Common myeloid progenitor, CD34-positive (primary cell): ENCODE measurements at regions not wholly inside any gene's neighbourhood (a gene's known extent, or its start where the extent isn't known, plus 50 kb on each side); places are given as distances from the start of the nearest gene placed in this dataset.

Experiments
- CTCF ChIA-PET: fragments of 350-600 bp; sonication (Branson Sonifier 250); formaldehyde crosslinking; loops from one replicate; lab custom pipeline; 2021; ENCODE audit warnings: antibody characterized with exemption; lab: Charles Lee
- POLR2A ChIA-PET: fragments of 350-600 bp; sonication (Branson Sonifier 250); formaldehyde crosslinking; loops from one replicate; lab custom pipeline; 2021; ENCODE audit warnings: antibody characterized with exemption; lab: Charles Lee
- DNase-seq, 3 donors: peaks; one replicate each; pipeline versions ENCODE4 v3.0.0 to v3.0.0-alpha.2; 2013
- H3K27ac ChIP-seq, 2 experiments: 1 replicate in 1 of 2; 2 replicates in 1 of 2; pipeline ENCODE4 v1.7.0; 2013; ENCODE audit warnings: inconsistent platforms in 2 of 2, low read length in 2 of 2, mild to moderate bottlenecking in 2 of 2, low read depth in 1 of 2, moderate library complexity in 1 of 2; ENCODE audit not compliant: severe bottlenecking in 2 of 2, insufficient read depth in 1 of 2, poor library complexity in 1 of 2
- H3K27me3 ChIP-seq, 5 experiments: replicated peaks in 2 of 5; 1 replicate in 3 of 5; 2 replicates in 2 of 5; pipeline versions ENCODE4 v1.6.1 to v1.7.0; 2013; ENCODE audit warnings: low read length in 4 of 5, mild to moderate bottlenecking in 2 of 5, moderate library complexity in 2 of 5, inconsistent platforms in 1 of 5; ENCODE audit not compliant: insufficient read depth in 5 of 5, control insufficient read depth in 4 of 5
- H3K36me3 ChIP-seq, 4 experiments: 1 replicate in 2 of 4; 2 replicates in 2 of 4; pipeline versions ENCODE4 v1.6.1 to v1.7.0; 2013; ENCODE audit warnings: low read length in 3 of 4, control low read depth in 1 of 4, mild to moderate bottlenecking in 1 of 4; ENCODE audit not compliant: control insufficient read depth in 4 of 4, insufficient read depth in 4 of 4
- H3K4me1 ChIP-seq, 4 experiments: 1 replicate in 3 of 4; 2 replicates in 1 of 4; pipeline versions ENCODE4 v1.6.1 to v1.7.1; 2013; ENCODE audit warnings: low read length in 3 of 4, mild to moderate bottlenecking in 3 of 4, control low read depth in 1 of 4, inconsistent platforms in 1 of 4, moderate library complexity in 1 of 4; ENCODE audit not compliant: control insufficient read depth in 4 of 4, insufficient read depth in 4 of 4; ENCODE audit errors: control extremely low read depth in 1 of 4
- H3K4me3 ChIP-seq, 7 experiments: 1 replicate in 4 of 7; 2 replicates in 3 of 7; pipeline versions ENCODE4 v1.5.1 to v1.7.0; 2013; ENCODE audit warnings: mild to moderate bottlenecking in 7 of 7, low read length in 6 of 7, moderate library complexity in 6 of 7, inconsistent platforms in 2 of 7, low read depth in 2 of 7, control low read depth in 1 of 7; ENCODE audit not compliant: insufficient read depth in 4 of 7, control insufficient read depth in 1 of 7; ENCODE audit errors: extremely low read depth in 1 of 7
- H3K9me3 ChIP-seq, 5 experiments: 1 replicate in 4 of 5; 2 replicates in 1 of 5; pipeline versions ENCODE4 v1.6.1 to v1.7.1; 2013; ENCODE audit warnings: low read length in 4 of 5, mild to moderate bottlenecking in 2 of 5, inconsistent platforms in 1 of 5, low read depth in 1 of 5, moderate library complexity in 1 of 5; ENCODE audit not compliant: control insufficient read depth in 4 of 5, insufficient read depth in 2 of 5; ENCODE audit errors: control extremely low read depth in 1 of 5
- WGBS: methylation state at CpG from one replicate; pipeline ENCODE4 v1.1.5; 2013; ENCODE audit not compliant: insufficient coverage; 5-methylcytosine and 5-hydroxymethylcytosine counted together

- CTCF ChIA-PET = no interaction called here
Measured at GRCh38 chr2:217054791-217055190, 194.9 kb upstream of the TNP1 start.

GRCh38 chr2:217052856-217053577, 193.2 kb upstream of the TNP1 start:
- POLR2A ChIA-PET = no interaction called here
- H3K36me3 ChIP-seq = no peaks in the 10 kb centered on the region
- H3K27me3 ChIP-seq = peaks cover 0 to 5% (median 3%) of the 10 kb centered on the region in 5 experiments
- CTCF ChIA-PET = no interaction called here
- H3K4me3 ChIP-seq = no peak overlapping the region
- 95% methylated on average over 2 of the region's 2 CpGs for WGBS
- no peaks in the 10 kb centered on the region for H3K9me3 ChIP-seq
- no peak overlapping the region for H3K27ac ChIP-seq
- no peak for DNase-seq
- no peaks in the 10 kb centered on the region for H3K4me1 ChIP-seq

More at GRCh38 chr2:217054791-217055190, 194.9 kb upstream of the TNP1 start:
- no peaks in the 10 kb centered on the region for H3K4me1 ChIP-seq
- no peak overlapping the region for H3K4me3 ChIP-seq
- WGBS = 85% methylated on average over 2 of the region's 4 CpGs
- H3K9me3 ChIP-seq = no peaks in the 10 kb centered on the region
- no peaks in the 10 kb centered on the region for H3K36me3 ChIP-seq
- no peak overlapping the region for H3K27ac ChIP-seq
- peaks cover 0 to 5% (median 0%) of the 10 kb centered on the region in 5 experiments for H3K27me3 ChIP-seq
- POLR2A ChIA-PET = no interaction called here
- no peak for DNase-seq

- CTCF ChIA-PET = no interaction called here
- no peak for DNase-seq
- Histone ChIP-seq H3K4me1 (no peaks in the 10 kb centered on the region), H3K4me3 (no peak overlapping the region), H3K9me3 (no peaks in the 10 kb centered on the region), H3K27me3 (peaks cover 0 to 9% (median 3%) of the 10 kb centered on the region in 5 experiments), H3K36me3 (no peaks in the 10 kb centered on the region), H3K27ac (no peak overlapping the region)
- POLR2A ChIA-PET = no interaction called here
- 100% methylated on average over 1 of the region's 2 CpGs for WGBS
Measured at GRCh38 chr2:217051416-217051815, 191.6 kb upstream of the TNP1 start.

GRCh38 chr2:217049956-217050355, 190.1 kb upstream of the TNP1 start:
- peaks cover 0 to 9% (median 5%) of the 10 kb centered on the region in 5 experiments for H3K27me3 ChIP-seq
- ChIA-PET CTCF (no interaction called here), POLR2A (no interaction called here)
- WGBS = 100% methylated on average over 3 of the region's 3 CpGs
- H3K9me3 ChIP-seq = no peaks in the 10 kb centered on the region
- no peaks in the 10 kb centered on the region for H3K4me1 ChIP-seq
- no peak overlapping the region for H3K27ac ChIP-seq
- H3K4me3 ChIP-seq = no peak overlapping the region
- DNase-seq = no peak
- no peaks in the 10 kb centered on the region for H3K36me3 ChIP-seq

GRCh38 chr2:217049422-217049821, 189.6 kb upstream of the TNP1 start:
- Histone ChIP-seq H3K27me3 (peaks cover 0 to 9% (median 3%) of the 10 kb centered on the region in 5 experiments), H3K27ac (no peak overlapping the region), H3K4me1 (no peaks in the 10 kb centered on the region), H3K36me3 (no peaks in the 10 kb centered on the region), H3K4me3 (no peak overlapping the region), H3K9me3 (no peaks in the 10 kb centered on the region)
- WGBS = 91% methylated on average over 5 of the region's 7 CpGs
- DNase-seq = no peak
- ChIA-PET POLR2A (no interaction called here), CTCF (no interaction called here)

GRCh38 chr2:217048730-217049129, 188.9 kb upstream of the TNP1 start:
- no peaks in the 10 kb centered on the region for H3K4me1 ChIP-seq
- no peak overlapping the region for H3K4me3 ChIP-seq
- no peak for DNase-seq
- no peaks in the 10 kb centered on the region for H3K36me3 ChIP-seq
- H3K9me3 ChIP-seq = no peaks in the 10 kb centered on the region
- WGBS = no CpG with 5 or more reads among the region's 1 CpG
- H3K27me3 ChIP-seq = peaks cover 0 to 9% (median 3%) of the 10 kb centered on the region in 5 experiments
- ChIA-PET POLR2A (no interaction called here), CTCF (no interaction called here)
- H3K27ac ChIP-seq = no peak overlapping the region

- no peak overlapping the region for H3K4me3 ChIP-seq
- 86% methylated on average over 1 of the region's 1 CpG for WGBS
- H3K9me3 ChIP-seq = no peaks in the 10 kb centered on the region
- POLR2A ChIA-PET = no interaction called here
- H3K27me3 ChIP-seq = peaks cover 0 to 9% (median 3%) of the 10 kb centered on the region in 5 experiments
- H3K27ac ChIP-seq = no peak overlapping the region
- no peaks in the 10 kb centered on the region for H3K36me3 ChIP-seq
- DNase-seq = no peak
- CTCF ChIA-PET = interaction anchor here (1.2 kb wide), 1 partner anchor 60 kb away, joined by 3 read pairs; no protein-coding TSS in a partner anchor
- no peaks in the 10 kb centered on the region for H3K4me1 ChIP-seq
Measured at GRCh38 chr2:217047631-217048030, 187.8 kb upstream of the TNP1 start.
